HS-27A (cell line): ENCODE measurements at regions not wholly inside any gene's neighbourhood (a gene's known extent, or its start where the extent isn't known, plus 50 kb on each side); places are given as distances from the start of the nearest gene placed in this dataset.
"Not testable (repeated sequence)": the region's sequence is repeated elsewhere in the genome, so short reads cannot be mapped to it uniquely, and the experiment has no call there.

ENCODE experiments used
- DNase-seq: peaks from one replicate; pipeline ENCODE4 v3.0.0-alpha.2; 2012; ENCODE audit warnings: low read depth, missing footprints

DNA sequence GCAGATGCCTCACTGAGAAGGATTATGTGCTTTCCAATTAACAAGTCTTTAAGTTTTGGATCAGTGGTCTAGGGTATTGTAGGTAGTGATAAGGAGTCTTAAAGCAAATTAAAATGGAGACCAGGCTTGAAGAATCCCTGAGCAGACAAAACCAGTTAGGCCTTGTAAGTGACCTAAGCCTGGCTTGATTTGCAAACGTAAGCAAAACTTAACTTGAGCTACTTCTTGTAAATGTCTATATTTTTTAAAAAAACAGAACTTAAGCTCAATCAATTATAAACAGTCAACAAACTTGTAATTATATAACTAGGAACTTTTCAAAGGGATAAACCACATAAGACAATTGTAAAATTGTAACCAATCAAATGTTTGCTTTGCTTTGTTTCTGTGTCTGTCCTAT, 72.7 kb upstream of the NALF2 start:
- DNase-seq, result no peak

DNA sequence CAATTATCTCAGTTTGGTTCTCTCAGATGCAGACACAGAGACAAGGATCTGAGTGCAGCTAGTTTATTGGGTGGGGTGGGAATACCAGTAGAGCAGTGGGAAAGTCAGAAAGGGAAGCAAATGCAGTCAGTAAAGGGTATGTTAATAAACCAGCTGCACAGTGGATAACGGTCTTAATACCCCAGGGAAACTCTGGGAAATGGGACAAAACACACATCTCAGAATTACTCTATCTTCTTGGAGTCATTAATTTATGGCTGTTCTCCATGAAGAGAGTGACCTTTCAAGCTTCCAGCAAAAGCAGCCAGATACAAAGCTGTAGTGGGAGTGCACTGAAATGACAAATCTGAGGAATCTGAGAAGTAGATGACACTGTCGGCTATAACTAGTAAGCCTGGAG, 73.3 kb upstream of the NALF2 start:
- DNase-seq, result no peak

DNA sequence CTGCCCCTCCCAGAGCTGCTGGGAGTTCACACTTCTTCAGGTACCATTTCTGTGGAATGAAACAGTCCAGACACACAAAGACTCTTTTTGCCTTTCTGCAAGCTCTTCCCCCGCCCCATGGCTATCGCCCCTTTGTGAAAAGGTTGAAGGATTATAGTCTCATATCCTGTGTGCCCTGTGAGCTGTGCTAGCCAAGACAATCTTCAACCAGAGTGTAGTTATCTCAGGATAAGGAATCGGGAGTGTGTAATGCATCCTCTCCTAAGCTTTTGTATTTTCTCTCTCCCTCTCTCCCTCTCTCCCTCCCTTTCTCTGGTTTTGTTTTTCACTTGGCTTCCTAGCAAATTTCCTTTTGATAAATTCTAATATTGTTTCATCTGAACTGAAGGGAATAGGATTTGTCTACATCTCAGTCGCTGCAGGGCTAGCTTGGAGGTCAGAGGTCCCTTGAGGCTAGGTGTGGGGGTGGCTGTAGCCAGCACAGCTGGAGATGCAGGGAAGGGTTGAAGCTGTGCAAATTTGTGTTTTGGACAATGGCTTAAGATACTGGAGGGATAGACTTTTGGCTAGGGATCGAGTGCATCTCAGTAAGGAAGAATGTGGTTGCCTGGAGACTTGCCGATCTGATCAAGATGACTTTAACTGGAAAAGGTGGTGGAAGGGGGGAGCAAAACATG, 74.6 kb upstream of the NALF2 start:
- no peak for DNase-seq

DNA sequence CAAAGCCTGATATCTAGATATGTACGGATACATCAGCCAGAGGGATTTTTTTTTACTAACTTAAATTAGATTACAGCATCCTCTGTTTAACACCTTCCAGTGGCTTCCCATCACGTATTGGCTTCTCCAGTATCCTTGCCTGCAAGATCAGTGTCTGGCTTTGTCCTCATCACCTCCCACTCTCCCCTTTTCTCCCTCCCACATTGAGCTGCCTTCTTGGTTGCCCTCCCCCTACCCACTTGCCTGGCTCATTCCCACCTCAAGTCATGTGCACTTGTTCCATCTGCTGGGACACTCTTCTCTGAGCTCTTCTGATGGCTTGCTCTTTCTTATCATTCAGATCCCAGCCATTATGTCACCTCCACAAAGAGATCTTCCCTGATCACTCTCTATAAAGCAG, 75.9 kb upstream of the NALF2 start:
- DNase-seq, result no peak

DNA sequence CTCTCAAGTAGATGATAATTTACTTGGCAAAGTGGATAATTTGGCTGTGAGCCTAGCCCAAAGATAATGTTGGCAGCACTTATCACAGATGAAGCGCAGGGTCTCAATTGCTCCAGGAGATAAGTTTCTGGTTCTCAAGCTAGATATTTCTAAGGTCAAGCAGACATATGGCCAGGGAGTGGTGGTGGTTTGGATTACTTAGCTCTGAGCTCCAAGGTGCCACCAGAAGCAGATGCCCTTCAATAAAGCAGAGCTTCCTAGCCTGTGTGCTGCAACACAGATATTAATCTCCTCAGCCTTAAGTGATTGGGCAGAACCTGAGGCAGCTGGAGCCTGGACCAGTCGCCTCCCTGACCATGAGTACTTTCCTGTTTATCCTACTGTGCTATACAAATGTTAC, 79.2 kb upstream of the NALF2 start:
- DNase-seq, result no peak

DNA sequence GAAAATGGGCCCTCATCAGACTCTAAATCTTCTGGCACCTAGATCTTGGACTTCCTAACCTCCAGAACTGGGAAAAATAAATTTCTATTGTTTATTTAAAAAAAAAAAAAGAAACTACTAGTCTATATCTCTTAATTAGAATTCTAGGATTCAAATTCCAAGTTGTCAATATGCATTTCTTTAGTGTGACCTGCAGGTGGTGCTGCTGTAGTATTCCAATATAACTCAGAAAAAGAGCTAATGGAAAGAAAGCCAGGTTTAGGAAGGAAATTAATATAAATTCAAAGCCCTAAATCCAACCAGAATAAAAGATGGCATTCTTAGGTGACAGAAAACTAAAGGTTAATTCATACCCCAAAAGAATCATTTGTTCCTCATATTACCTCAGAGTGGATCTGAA, 80.0 kb upstream of the NALF2 start:
- DNase-seq, result no peak

DNA sequence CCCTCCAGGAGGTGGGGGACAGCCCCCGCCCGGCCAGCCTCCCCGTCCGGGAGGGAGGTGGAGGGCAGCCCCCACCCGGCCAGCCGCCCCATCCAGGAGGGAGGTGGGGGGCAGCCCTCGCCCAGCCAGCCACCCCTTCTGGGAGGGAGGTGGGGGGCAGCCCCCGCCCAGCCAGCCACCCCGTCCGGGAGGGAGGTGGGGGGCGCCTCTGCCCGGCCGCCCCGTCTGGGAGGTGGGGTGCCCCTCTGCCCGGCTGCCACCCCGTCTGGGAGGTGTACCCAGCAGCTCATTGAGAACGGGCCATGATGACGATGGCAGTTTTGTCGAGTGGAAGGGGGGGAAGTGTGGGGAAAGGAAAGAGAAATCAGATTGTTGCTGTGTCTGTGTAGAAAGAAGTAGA, 81.9 kb upstream of the NALF2 start:
- not testable (repeated sequence) for DNase-seq

DNA sequence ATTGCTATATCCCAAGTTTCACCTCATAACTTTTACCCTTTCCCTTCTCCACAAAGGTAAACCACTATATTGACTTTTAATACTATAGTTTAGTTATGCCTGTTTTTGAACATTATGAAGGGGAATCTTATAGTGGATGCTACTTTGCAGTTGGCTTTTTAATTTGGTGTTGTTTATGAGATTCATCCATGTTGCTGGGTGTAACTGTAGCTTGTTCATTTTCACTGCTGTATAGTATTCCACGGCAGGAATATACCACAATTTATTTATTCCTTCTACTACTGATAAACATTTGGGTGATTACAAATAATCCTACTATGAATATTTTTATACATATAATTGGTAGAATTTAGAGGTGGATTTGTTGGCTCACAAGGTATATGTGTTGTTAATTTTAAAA, 88.4 kb upstream of the NALF2 start:
- no peak for DNase-seq

DNA sequence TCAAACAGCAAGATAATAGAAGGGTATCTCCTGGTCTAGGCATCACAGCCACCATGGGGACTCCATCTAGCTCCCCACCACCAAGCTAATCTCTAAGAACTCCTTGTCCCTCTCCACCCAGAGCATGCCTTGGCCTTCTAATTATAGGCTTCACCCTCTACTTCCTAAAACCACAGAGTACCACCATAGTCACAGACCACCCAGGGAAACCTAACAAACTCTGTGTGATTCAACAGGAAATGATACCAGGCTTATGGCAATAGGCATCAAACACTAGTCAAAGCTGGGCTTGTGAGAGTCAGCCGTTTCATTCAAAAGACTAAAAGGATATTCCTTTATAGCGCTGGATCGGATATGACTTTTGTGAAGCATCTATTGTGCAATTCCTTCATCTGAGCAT, 91.5 kb upstream of the NALF2 start:
- no peak for DNase-seq

DNA sequence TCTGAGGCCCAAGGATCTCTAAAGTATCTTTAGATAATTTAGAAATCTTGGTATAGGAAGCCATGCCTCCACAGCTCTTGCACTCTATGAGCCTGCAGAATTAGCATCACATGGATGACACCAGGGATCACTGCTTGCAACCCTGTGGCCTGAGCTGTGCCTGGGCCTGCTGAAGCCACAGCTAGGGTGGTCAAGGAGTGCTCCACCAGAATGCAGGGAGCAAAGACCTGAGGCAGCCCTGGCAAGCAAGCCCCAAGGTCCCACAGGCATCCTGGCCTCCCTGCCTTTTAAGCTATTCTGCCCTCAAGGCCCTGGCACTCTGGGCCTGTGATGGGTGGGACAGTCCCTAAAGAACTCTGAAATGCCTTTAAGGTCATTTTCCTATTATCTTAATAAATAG, 105.2 kb upstream of the NALF2 start:
- no peak for DNase-seq

DNA sequence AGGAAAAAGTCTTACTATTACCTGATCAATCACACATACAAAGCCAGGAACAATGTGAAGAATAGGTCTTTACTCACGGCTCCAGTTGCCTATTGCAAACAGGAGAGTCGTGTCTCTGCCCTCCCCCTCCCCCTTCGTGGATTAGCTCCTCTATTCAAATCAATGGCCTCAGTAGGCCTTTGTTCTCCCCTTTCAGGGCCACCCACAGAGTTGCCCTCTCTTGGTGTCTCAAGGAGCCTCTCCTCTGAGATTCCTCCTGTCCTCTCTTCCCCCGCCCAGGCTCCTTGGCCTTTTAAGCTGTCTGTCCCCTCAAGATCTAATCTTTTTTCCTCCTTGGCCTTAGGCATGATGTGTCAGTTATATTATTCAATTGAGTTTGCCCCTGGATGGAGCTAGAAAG, 107.2 kb upstream of the NALF2 start:
- DNase-seq, result no peak

DNA sequence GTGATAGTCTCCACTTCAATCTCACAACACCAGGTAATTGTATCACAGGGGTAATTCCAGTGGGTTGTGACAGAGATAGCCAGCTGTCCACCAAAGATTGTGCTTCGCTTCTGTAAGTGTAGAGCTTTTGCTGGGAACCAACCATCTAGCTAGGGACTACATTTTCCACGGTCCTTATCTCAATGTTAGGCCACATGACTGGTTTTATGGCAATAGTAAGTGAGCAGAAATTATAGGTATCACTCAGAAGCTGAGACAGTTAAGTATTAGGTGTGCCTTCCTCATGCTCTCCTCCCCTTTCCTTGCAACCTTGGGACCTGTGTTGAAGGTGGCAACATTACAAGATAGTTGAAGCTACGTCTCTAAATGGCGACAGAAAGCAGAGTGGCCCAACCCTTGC, 108.8 kb upstream of the NALF2 start:
- DNase-seq, result no peak

DNA sequence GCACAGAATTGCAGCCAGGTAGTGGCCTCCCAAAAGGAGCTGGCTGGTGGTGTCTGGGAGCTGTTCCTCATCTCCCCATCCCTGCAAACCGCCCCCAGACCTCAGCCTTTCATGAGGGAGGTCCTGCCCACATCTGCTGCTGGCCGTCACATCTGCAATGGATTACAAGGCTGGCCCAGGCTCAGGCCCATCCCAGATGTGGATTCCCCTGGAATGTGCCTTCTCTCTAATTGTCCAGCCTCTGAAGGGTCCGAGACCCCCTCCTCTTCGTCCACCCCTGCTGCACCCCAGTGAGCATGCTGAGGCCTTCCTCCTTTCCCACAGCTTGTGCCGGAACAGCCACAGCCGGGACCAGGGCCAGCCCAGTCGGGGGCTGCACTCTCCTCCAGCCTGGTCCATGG, 115.0 kb upstream of the NALF2 start:
- no peak for DNase-seq

DNA sequence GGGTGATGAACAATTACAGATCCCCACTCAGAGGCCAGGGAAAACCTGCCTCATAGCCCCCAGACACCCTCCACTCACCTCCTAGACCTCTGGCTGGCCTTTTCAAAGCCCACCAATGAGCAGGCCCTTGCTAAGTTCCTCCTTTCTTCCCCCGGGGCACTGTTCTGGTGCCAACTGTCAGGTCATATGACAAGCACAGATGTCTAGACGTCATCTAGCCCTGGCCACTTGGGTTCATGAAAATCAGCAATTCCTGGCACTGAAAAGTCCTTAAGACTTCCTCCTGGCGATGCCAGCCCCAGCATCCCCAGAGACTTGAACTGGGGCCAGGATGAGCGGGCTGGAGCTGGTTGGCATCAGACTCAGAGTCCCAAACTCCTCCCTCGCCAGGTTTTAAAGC, 115.6 kb upstream of the NALF2 start:
- no peak for DNase-seq

DNA sequence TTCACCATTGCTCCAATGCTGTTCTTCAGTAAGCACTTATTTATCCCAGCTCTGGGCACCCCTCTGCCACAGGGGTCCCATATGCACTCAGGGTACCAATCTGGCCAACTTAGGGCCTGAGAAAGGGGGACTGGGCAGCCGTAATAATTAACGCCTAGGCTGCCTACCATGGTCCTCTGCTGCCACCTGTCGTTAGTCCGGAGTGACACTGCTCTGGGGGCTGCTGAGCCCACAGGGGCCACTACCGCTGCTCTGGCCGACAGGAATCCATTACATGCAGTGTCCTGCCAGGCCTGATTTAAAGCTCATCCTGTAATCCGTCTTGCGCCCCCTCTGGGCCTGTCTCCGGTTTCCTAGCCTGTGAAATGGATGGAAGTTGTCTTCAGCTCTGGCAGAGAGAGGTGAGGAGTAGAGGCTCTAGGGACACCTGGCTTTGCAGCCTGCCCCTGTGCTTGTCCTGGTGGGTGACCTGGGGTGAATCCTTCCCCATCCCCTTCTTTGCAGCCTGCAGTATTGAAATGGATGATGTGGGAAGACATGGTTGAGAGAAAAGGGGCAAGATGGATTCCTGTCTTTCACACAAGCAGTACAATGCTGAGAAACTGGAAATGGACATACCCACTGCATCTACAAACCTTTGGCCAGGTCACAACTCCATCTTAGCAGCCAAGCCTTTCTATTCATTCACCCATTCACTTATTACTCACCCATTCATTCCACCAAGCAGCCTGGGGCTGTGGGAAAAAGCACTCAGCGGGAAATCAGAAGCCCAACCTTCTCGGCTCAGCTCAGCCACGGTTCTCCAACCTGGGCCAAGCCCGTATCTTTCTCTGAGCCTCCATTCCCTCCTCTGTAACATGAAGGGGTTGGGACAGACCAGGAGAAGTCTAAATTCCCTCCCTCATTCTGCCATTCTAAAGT, 116.3 kb upstream of the NALF2 start:
- DNase-seq, result no peak

DNA sequence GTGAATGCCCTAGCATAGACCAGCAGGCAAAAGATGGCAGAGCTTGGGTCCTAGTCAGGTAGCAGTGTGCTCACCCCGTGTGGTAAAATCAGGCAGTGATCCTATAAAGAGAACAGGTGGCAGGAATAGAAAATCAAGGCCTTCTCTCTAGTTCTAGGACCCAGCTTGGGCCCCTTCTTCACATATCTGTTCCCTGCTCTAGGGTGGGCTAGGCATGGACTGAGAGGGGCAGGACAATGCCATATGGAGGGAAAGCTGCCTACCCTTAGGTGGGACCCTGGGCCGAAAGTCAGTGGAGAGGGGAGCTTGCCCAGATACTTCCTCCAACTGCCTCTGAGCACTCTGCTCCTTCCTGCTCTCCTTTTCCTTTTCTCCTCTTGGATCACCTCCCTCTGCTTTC, 117.4 kb upstream of the NALF2 start:
- DNase-seq, result no peak

DNA sequence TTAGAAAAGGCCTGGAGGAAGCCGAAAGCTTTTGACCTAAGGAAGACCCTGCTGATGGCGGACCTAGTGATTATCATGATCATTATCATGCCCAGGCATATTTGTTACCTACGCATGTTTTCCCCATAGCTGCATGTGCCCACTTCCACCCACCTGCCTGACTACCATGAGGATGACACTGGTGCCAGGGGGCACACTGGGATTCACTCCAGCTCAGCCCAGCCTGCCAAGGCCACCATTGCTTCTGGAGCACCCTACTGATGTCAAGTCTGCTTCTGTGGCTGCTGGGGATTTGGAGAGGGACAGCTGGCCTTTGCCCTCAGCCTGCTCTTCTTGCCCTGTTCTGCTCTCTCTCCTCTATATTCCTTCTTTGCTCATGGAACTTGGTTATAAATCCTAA, 124.7 kb upstream of the NALF2 start:
- no peak for DNase-seq

DNA sequence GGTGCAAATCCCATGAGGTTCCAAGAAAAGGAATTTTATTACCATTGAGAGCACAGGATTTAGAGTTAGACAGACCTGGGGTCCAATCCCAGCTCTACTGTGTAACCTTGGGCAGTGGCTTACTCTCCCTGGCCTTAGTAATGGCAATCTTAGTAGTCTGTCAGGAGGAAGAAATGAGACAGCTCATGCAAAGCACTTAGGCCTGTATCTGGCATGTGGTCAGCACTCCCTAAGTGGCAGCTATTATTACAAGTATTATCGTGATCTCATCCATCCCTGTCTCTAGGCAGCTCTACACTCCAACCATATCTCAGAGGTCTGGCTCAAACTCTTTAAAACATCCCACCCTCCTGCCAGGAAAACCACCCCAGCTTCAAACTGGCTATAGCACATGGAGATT, 129.6 kb upstream of the NALF2 start:
- DNase-seq, result no peak

DNA sequence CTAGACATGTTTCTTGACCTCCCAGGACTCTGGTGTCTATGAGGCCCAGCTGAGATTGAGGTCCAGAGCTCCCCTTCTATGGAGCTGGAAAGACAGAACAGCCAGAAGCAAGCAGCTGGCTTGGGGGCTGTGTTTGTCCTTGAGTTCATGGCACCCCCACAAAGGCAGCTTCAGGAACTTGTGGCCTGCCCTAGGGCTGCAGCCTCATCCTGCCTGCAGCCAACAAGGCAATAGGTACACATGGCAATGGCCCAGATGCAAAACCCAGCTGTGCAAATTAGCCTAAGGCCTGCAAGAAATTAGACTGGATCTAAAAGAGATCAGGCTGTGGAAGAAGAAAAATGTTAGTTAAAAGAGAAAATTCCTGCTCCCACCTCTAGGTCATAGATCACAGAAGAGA, 131.7 kb upstream of the NALF2 start:
- no peak for DNase-seq

DNA sequence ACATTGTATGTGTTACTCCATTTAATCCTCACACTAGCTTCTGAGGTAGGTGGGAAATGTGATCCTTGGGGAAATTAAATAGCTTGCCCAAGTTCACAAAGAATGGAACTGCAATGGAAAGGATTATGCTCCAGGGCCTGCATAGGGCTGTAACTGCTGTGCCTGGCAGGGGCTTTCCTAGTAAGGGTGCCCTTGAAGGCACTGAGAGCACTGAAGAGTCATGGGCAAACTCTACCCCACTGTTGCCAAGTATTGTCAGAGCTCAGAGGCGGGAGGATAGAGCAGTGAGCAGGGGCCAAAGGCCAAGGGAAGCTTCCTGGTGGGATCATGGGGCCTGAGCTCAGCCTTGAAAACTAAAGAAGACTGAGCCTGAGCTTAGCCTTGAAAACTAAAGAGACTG, 133.0 kb upstream of the NALF2 start:
- DNase-seq, result no peak

DNA sequence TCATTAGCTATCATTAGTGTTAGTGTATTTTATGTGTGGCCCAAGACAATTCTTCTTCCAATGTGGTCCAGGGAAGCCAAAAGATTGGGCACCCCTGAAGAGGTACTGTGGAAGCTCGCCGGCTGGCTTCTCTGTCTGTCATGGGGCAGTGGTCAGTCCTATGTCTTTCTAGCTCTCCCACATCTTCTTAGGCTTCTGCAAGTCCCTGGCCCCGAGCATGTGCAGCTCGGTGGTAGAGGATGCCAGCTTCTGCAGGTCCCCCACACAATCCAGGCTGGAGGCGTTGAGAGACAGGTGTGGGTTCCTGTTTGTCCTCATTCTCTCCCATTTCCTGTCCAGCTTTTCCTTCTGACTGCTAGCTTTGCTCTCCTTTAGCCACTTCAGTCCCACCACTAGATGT, 134.1 kb upstream of the NALF2 start:
- no peak for DNase-seq

DNA sequence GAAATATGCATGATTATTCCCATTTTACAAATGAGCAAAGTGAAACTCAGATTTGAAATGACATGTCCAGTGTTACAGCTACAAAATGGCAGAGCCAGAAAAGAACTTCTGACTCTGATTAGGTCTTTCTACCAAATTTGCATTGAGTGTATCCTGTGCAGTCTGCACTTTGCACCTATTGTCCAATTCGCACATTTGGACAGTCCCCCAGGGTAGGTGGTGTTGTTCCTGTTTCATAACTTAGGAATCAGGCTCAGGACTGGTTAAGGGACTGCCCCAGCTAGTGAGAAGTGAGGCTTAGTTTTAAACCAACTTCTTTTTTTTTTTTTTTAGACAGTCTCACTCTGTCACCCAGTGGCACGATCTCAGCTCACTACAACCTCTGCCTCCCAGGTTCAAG, 137.9 kb upstream of the NALF2 start:
- DNase-seq, result no peak

DNA sequence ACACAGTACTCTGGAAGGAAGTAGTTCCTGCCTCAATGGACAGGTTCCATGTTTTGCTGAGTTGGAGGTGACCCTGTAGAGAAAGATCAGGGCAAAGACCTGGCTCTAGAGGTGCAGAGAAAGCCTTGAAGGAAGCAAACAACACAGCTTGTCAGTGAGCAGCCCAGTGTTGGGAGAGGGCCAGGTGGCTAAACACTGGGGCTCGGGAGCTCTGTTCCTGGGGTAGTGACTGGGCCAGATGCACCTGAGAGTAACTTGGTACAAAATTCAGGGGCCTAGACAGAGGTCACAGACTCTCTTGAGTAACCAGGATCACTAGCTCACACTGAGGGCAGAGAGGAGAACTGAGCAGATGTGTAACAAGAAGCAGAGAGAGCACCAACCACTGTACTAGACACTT, 138.4 kb upstream of the NALF2 start:
- no peak for DNase-seq

DNA sequence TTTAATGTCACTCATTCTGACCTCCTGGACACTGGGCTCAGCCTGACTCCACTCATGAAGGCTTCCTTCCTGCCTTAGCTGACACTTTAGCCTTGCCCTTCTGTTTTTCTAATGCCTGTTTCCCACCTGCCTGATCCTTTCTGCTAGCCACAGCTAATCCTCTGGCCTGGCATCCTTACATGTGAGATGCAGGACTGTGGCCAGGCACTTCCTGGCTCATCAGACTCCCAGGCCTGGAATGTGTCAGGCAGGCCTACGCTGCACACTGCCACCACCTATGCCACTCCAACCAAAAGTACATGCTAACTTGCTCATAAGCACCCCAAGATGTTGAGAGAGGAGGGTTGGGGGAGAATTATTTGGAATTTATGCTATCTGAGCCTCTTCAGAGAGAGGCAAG, 138.8 kb upstream of the NALF2 start:
- DNase-seq, result no peak
